ENCODE measurements at regions not wholly inside any gene's neighbourhood (a gene's known extent, or its start where the extent isn't known, plus 50 kb on each side); places are given as distances from the start of the nearest gene placed in this dataset.
"Not testable (repeated sequence)": the region's sequence is repeated elsewhere in the genome, so short reads cannot be mapped to it uniquely, and the experiment has no call there.

GRCh38 chr5:101715790-101716189, 580.3 kb downstream of the SLCO4C1 start:
- not testable (repeated sequence) for TF ChIP-seq POLR2A (IDR thresholded peaks at IDR 0.05; ENCODE audit: low read depth, low read length); GATA2 (IDR thresholded peaks at IDR 0.05; ENCODE audit: insufficient read depth, insufficient read length, low read depth, low read length); POLR2AphosphoS5 (IDR thresholded peaks at IDR 0.05; ENCODE audit: insufficient read depth, low read depth, low read length)
